ENCODE measurements at regions not wholly inside any gene's neighbourhood (a gene's known extent, or its start where the extent isn't known, plus 50 kb on each side); places are given as distances from the start of the nearest gene placed in this dataset.

DNA sequence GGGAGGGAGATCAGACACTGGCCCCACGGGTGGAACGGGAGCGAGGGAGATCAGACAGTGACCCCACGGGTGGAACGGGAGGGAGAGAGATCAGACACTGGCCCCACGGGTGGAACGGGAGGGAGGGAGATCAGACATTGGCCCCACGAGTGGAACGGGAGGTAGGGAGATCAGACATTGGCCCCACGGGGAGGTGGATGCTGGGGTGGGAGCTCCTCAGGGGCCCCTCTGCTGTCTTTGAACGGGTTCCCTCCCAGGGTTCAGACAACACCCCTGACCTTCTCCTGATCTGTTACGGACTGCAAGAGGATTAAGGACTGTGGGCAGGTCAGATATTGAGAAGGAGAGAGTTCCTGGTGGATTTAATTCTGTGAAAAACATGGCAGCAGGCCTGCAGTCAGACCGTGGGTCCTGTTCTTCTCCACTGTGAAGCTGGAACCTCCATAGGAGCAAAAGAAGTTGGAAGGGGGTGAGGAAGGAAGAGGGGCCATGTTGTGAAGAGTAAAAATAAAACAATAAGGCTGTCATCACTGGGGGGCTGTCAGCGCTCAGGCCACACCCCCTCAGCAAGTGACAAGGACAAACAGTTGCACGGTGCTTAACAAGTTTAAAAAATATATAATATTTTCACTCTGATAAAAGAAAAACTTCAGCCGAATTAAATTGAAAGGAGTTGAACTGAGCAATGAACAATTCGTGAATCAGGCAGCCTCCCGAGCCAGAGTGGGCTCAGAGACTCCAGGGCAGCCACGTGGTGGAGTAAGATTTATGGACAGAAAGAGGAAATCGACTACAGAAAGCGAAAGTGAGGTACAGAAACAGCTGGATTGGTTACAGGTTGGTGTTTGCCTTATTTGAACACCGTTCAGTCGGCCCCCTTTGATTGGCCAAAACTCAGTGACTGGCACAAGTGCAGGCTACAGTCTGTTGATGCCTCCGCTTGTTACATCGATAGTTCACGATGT lies 348.7 kb upstream of the TNRC6C start:
- TF ChIP-seq, protein P1, sequence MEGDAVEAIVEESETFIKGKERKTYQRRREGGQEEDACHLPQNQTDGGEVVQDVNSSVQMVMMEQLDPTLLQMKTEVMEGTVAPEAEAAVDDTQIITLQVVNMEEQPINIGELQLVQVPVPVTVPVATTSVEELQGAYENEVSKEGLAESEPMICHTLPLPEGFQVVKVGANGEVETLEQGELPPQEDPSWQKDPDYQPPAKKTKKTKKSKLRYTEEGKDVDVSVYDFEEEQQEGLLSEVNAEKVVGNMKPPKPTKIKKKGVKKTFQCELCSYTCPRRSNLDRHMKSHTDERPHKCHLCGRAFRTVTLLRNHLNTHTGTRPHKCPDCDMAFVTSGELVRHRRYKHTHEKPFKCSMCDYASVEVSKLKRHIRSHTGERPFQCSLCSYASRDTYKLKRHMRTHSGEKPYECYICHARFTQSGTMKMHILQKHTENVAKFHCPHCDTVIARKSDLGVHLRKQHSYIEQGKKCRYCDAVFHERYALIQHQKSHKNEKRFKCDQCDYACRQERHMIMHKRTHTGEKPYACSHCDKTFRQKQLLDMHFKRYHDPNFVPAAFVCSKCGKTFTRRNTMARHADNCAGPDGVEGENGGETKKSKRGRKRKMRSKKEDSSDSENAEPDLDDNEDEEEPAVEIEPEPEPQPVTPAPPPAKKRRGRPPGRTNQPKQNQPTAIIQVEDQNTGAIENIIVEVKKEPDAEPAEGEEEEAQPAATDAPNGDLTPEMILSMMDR (IDR thresholded peaks at IDR 0.05), result no peak
- no peak for TF ChIP-seq POLR2A (IDR thresholded peaks at IDR 0.05; ENCODE audit: low read depth)
